SU-DHL-6 (cell line): ENCODE measurements at regions not wholly inside any gene's neighbourhood (a gene's known extent, or its start where the extent isn't known, plus 50 kb on each side); places are given as distances from the start of the nearest gene placed in this dataset.

Source experiments
- H2AFZ ChIP-seq: fragments of 200-600 bp; sonication (generic); 2 replicates; pipeline ENCODE4 v1.6.1; 2014; ENCODE audit warnings: low read depth, mild to moderate bottlenecking, moderate library complexity, mixed read lengths, antibody characterized with exemption, low read length; ENCODE audit not compliant: severe bottlenecking
- H3F3A ChIP-seq: fragments of 200-600 bp; shearing (Covaris generic); 2 replicates; pipeline ENCODE4 v1.6.0; 2016; ENCODE audit warnings: antibody characterized with exemption, mild to moderate bottlenecking; ENCODE audit not compliant: insufficient read depth
- H3K27ac ChIP-seq: fragments of 200-600 bp; sonication (generic); 2 replicates; pipeline ENCODE4 v1.5.1; 2016; ENCODE audit warnings: low read depth, mild to moderate bottlenecking, low read length, moderate library complexity, mixed read lengths
- H3K27me3 ChIP-seq: fragments of 200-600 bp; sonication (generic), shearing (Covaris generic); 2 replicates; pipeline ENCODE4 v1.6.0; 2014; ENCODE audit warnings: mild to moderate bottlenecking, low read length
- H3K36me3 ChIP-seq: fragments of 200-600 bp; sonication (generic); 2 replicates; pipeline ENCODE4 v1.6.1; 2014; ENCODE audit warnings: mild to moderate bottlenecking, low read length, mixed read lengths
- H3K4me2 ChIP-seq: fragments of 300-600, 200-600 bp; shearing (Covaris generic), sonication (generic); 2 replicates; pipeline ENCODE4 v1.6.0; 2014; ENCODE audit warnings: low read length, low read depth, mild to moderate bottlenecking; ENCODE audit not compliant: poor library complexity, severe bottlenecking
- H3K4me3 ChIP-seq: fragments of 200-600 bp; sonication (generic); 2 replicates; pipeline ENCODE4 v1.5.1; 2014; ENCODE audit warnings: antibody characterized with exemption, low read length, mild to moderate bottlenecking, mixed read lengths; ENCODE audit not compliant: insufficient read depth, poor library complexity, severe bottlenecking
- H3K79me2 ChIP-seq: fragments of 200-600 bp; sonication (generic); 2 replicates; pipeline ENCODE4 v1.6.1; 2014; ENCODE audit warnings: mild to moderate bottlenecking, low read length, moderate library complexity; ENCODE audit not compliant: insufficient read depth
- H3K9ac ChIP-seq: fragments of 200-600 bp; sonication (generic); 2 replicates; pipeline ENCODE4 v1.7.0; 2014; ENCODE audit warnings: mild to moderate bottlenecking, low read length
- H3K9me2 ChIP-seq: fragments of 200-600 bp; sonication (generic); replicated peaks from 2 replicates; pipeline ENCODE4 v1.6.1; 2014; ENCODE audit warnings: low read length; ENCODE audit not compliant: insufficient read depth
- H3K9me3 ChIP-seq: fragments of 200-600 bp; sonication (generic); 2 replicates; pipeline ENCODE4 v1.6.1; 2014; ENCODE audit warnings: low read length, mixed read lengths; ENCODE audit not compliant: insufficient read depth
- H4K20me1 ChIP-seq: fragments of 200-600 bp; sonication (generic); 2 replicates; pipeline ENCODE4 v1.6.1; 2014; ENCODE audit warnings: low read depth, mild to moderate bottlenecking, antibody characterized with exemption, low read length, moderate library complexity, mixed read lengths
- CTCF ChIP-seq: fragments of 200-600 bp; sonication (generic); IDR thresholded peaks from one replicate; pipeline ENCODE4 v1.5.1; 2017; ENCODE audit warnings: antibody characterized with exemption, mild to moderate bottlenecking, low read length, moderate library complexity; ENCODE audit not compliant: insufficient read depth, poor library complexity, severe bottlenecking
- EZH2phosphoT487 ChIP-seq: fragments of 200-600 bp; sonication (generic), shearing (Covaris generic); conservative IDR thresholded peaks from 2 replicates; pipeline ENCODE4 v1.6.1; 2018; ENCODE audit warnings: mild to moderate bottlenecking, antibody characterized with exemption, low read length, moderate library complexity, mixed read lengths

- Histone ChIP-seq H3K27ac (no peak overlapping the region), H3K9me2 (no peaks in the 10 kb centered on the region), H3K36me3 (no peaks in the 10 kb centered on the region), H3K27me3 (no peaks in the 10 kb centered on the region), H4K20me1 (no peaks in the 10 kb centered on the region), H3K4me3 (no peak overlapping the region), H3K9ac (no peak overlapping the region), H3K79me2 (no peaks in the 10 kb centered on the region), H3F3A (no peaks in the 10 kb centered on the region), H2AFZ (peak overlapping the region; percentile 17), H3K9me3 (no peaks in the 10 kb centered on the region), H3K4me2 (no peak overlapping the region)
- TF ChIP-seq EZH2phosphoT487 (no peak), CTCF (no peak)
These were observed 357.0 kb upstream of the ZNF608 start for GRCh38 chr5:125103459-125103858.

DNA sequence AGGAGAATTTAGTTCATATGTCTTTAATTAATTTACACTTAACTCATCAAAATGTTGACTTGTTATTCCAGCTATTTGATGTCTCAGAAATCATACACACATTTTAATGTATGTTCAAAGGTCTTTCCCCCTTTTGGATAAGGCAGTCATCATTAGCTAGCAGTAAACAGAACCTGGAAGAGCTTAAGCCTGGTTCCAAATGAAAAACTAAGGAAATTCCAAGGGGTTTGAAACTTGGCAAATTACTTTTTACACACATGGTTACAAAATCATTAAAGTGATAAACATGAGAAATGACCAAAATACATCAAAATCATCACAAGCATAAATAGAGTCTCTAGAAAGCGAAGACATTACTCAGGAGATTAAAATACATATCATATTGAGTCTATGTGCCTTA is 359.8 kb upstream of the ZNF608 start:
- H3K79me2 ChIP-seq, result no peaks in the 10 kb centered on the region
- H4K20me1 ChIP-seq, result no peaks in the 10 kb centered on the region
- no peaks in the 10 kb centered on the region for H3K9me2 ChIP-seq
- H3K4me2 ChIP-seq, result no peak overlapping the region
- no peak overlapping the region for H3K27ac ChIP-seq
- H3K27me3 ChIP-seq, result no peaks in the 10 kb centered on the region
- no peaks in the 10 kb centered on the region for H3K36me3 ChIP-seq
- no peak overlapping the region for H2AFZ ChIP-seq
- H3F3A ChIP-seq, result no peaks in the 10 kb centered on the region
- no peak overlapping the region for H3K9ac ChIP-seq
- H3K9me3 ChIP-seq, result no peaks in the 10 kb centered on the region
- TF ChIP-seq CTCF (no peak), EZH2phosphoT487 (no peak)
- no peak overlapping the region for H3K4me3 ChIP-seq

GRCh38 chr5:125106881-125107280 is 360.4 kb upstream of the ZNF608 start:
- Histone ChIP-seq H3K36me3 (no peaks in the 10 kb centered on the region), H3K79me2 (no peaks in the 10 kb centered on the region), H3F3A (no peaks in the 10 kb centered on the region), H3K9ac (no peak overlapping the region), H3K9me3 (no peaks in the 10 kb centered on the region), H3K9me2 (no peaks in the 10 kb centered on the region), H3K4me3 (no peak overlapping the region), H4K20me1 (no peaks in the 10 kb centered on the region), H3K27me3 (no peaks in the 10 kb centered on the region), H3K27ac (no peak overlapping the region), H3K4me2 (no peak overlapping the region), H2AFZ (no peak overlapping the region)
- TF ChIP-seq CTCF (no peak), EZH2phosphoT487 (no peak)

- Histone ChIP-seq H3F3A (no peaks in the 10 kb centered on the region), H3K27ac (no peak overlapping the region), H3K9ac (no peak overlapping the region), H3K27me3 (no peaks in the 10 kb centered on the region), H4K20me1 (no peaks in the 10 kb centered on the region), H3K79me2 (no peaks in the 10 kb centered on the region), H3K9me3 (no peaks in the 10 kb centered on the region), H3K4me3 (no peak overlapping the region), H2AFZ (no peak overlapping the region), H3K9me2 (no peaks in the 10 kb centered on the region), H3K36me3 (no peaks in the 10 kb centered on the region), H3K4me2 (no peak overlapping the region)
- TF ChIP-seq EZH2phosphoT487, result no peak
- TF ChIP-seq CTCF, result no peak
These were observed 362.9 kb upstream of the ZNF608 start for GRCh38 chr5:125109293-125109692.
